BJ (cell line): ENCODE measurements at regions not wholly inside any gene's neighbourhood (a gene's known extent, or its start where the extent isn't known, plus 50 kb on each side); places are given as distances from the start of the nearest gene placed in this dataset.
A peak's percentile ranks its signal among the peaks of the same experiment; 100 is the strongest.

Experiments used
- CTCF ChIA-PET: fragments of 350-600 bp; formaldehyde crosslinking; extraction: SDS; loops from one replicate; lab custom pipeline; 2021; ENCODE audit warnings: antibody characterized with exemption, inconsistent platforms; lab: Yijun Ruan, JAX
- POLR2A ChIA-PET: fragments of 300-600 bp; sonication (Branson Sonifier 250); formaldehyde crosslinking; extraction: SDS; loops from one replicate; lab custom pipeline; 2021; ENCODE audit warnings: antibody characterized with exemption; lab: Charles Lee
- DNase-seq: peaks from one replicate; pipeline ENCODE4 v3.0.0-alpha.2; 2011; ENCODE audit warnings: low read depth
- H3K27me3 ChIP-seq: 2 replicates; pipeline ENCODE4 v1.6.0; 2011; ENCODE audit warnings: low read length; ENCODE audit not compliant: control insufficient read depth, insufficient read depth
- H3K36me3 ChIP-seq: 2 replicates; pipeline ENCODE4 v1.5.1; 2011; ENCODE audit warnings: low read length; ENCODE audit not compliant: control insufficient read depth, insufficient read depth
- H3K4me3 ChIP-seq: 2 replicates; pipeline ENCODE4 v1.5.1; 2011; ENCODE audit warnings: low read depth, mild to moderate bottlenecking, control low read depth, low read length
- CTCF ChIP-seq: IDR thresholded peaks from 2 replicates; pipeline ENCODE4 v1.5.1; 2011; ENCODE audit warnings: low read depth, mild to moderate bottlenecking, control low read depth, inconsistent platforms, low read length, moderate library complexity; ENCODE audit not compliant: insufficient read depth

GRCh38 chr10:110388687-110389052 is 84.0 kb upstream of the SMNDC1 start:
- CTCF ChIA-PET, result interaction anchor here (1.0 to 1.1 kb wide), 2 partner anchors 19 to 110 kb away, joined by 3 to 4 read pairs; no protein-coding TSS in a partner anchor
- H3K27me3 ChIP-seq, result no peaks in the 10 kb centered on the region
- peak; percentile 47 for TF ChIP-seq CTCF
- H3K36me3 ChIP-seq, result no peaks in the 10 kb centered on the region
- no peak for DNase-seq
- H3K4me3 ChIP-seq, result no peak overlapping the region
- POLR2A ChIA-PET, result no interaction called here

DNA sequence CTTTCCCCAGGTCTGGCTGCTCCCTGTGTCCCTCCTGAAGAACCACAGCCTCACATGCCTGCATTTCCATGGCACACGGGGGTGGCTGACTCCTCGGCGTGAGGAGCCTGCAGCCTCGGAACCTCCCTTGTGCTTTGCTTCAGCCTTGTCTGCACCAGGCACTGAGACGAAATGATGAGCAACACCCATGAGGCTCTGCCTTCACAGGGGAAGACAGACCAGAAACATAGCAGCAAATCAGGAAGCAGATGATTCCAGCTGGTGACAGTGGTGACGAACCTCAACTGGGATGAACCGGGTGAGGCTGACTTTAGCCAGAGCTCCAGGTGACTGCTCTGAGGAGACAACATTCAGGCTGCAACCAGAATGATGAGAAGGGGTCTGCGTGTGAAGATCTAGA is 84.5 kb upstream of the SMNDC1 start:
- no peaks in the 10 kb centered on the region for H3K36me3 ChIP-seq
- no peak for TF ChIP-seq CTCF
- CTCF ChIA-PET, result interaction anchor here (1.0 to 1.5 kb wide), 3 partner anchors 17 to 110 kb away, joined by 3 to 4 read pairs (median 3); no protein-coding TSS in a partner anchor
- no peak overlapping the region for H3K4me3 ChIP-seq
- POLR2A ChIA-PET, result no interaction called here
- H3K27me3 ChIP-seq, result no peaks in the 10 kb centered on the region
- no peak for DNase-seq

- CTCF ChIA-PET, result interaction anchor here (1.0 to 1.8 kb wide), 4 partner anchors 37 to 109 kb away, joined by 3 to 5 read pairs (median 4); no protein-coding TSS in a partner anchor
- no peak overlapping the region for H3K4me3 ChIP-seq
- TF ChIP-seq CTCF, result no peak
- no peaks in the 10 kb centered on the region for H3K36me3 ChIP-seq
- POLR2A ChIA-PET, result no interaction called here
- no peak for DNase-seq
- H3K27me3 ChIP-seq, result no peaks in the 10 kb centered on the region
These were observed 86.8 kb upstream of the SMNDC1 start for GRCh38 chr10:110391541-110391940.

GRCh38 chr10:110392121-110392520 is 87.4 kb upstream of the SMNDC1 start:
- Histone ChIP-seq H3K4me3 (no peak overlapping the region), H3K27me3 (no peaks in the 10 kb centered on the region), H3K36me3 (no peaks in the 10 kb centered on the region)
- ChIA-PET POLR2A (no interaction called here), CTCF (interaction anchor here (1.0 to 1.8 kb wide), 3 partner anchors 38 to 109 kb away, joined by 3 to 5 read pairs (median 3); no protein-coding TSS in a partner anchor)
- no peak for DNase-seq
- TF ChIP-seq CTCF, result no peak

GRCh38 chr10:110392868-110393740 is 88.4 kb upstream of the SMNDC1 start:
- POLR2A ChIA-PET, result no interaction called here
- CTCF ChIA-PET, result no interaction called here
- H3K36me3 ChIP-seq, result no peaks in the 10 kb centered on the region

More at GRCh38 chr10:110392868-110393740, 88.4 kb upstream of the SMNDC1 start:
- H3K4me3 ChIP-seq, result no peak overlapping the region
- H3K27me3 ChIP-seq, result no peaks in the 10 kb centered on the region
- peak; percentile 52 for DNase-seq
- no peak for TF ChIP-seq CTCF
